OCI-LY3 (cell line): ENCODE measurements at regions not wholly inside any gene's neighbourhood (a gene's known extent, or its start where the extent isn't known, plus 50 kb on each side); places are given as distances from the start of the nearest gene placed in this dataset.

Experiments
- EZH2phosphoT487 ChIP-seq: fragments of 200-600 bp; shearing (Covaris generic); IDR thresholded peaks from 2 replicates; pipeline ENCODE4 v1.6.1; 2018; ENCODE audit warnings: antibody characterized with exemption, mixed run types, low read depth
- TF ChIP-seq, protein P1 (sequence below): fragments of 200-600, 300-600 bp; sonication (generic); IDR thresholded peaks from 2 replicates; pipeline ENCODE4 v1.5.1; 2014; ENCODE audit warnings: antibody characterized with exemption, low read length, low read depth

GRCh38 chr18:44388329-44388728, 292.4 kb upstream of the SETBP1 start:
- TF ChIP-seq, protein P1, sequence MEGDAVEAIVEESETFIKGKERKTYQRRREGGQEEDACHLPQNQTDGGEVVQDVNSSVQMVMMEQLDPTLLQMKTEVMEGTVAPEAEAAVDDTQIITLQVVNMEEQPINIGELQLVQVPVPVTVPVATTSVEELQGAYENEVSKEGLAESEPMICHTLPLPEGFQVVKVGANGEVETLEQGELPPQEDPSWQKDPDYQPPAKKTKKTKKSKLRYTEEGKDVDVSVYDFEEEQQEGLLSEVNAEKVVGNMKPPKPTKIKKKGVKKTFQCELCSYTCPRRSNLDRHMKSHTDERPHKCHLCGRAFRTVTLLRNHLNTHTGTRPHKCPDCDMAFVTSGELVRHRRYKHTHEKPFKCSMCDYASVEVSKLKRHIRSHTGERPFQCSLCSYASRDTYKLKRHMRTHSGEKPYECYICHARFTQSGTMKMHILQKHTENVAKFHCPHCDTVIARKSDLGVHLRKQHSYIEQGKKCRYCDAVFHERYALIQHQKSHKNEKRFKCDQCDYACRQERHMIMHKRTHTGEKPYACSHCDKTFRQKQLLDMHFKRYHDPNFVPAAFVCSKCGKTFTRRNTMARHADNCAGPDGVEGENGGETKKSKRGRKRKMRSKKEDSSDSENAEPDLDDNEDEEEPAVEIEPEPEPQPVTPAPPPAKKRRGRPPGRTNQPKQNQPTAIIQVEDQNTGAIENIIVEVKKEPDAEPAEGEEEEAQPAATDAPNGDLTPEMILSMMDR = no peak
- no peak for TF ChIP-seq EZH2phosphoT487
